ENCODE measurements at regions not wholly inside any gene's neighbourhood (a gene's known extent, or its start where the extent isn't known, plus 50 kb on each side); places are given as distances from the start of the nearest gene placed in this dataset.
"Not testable (repeated sequence)": the region's sequence is repeated elsewhere in the genome, so short reads cannot be mapped to it uniquely, and the experiment has no call there.

GRCh38 chr14:39562175-39562574 lies 129.9 kb upstream of the FBXO33 start:
- H3K36me3 ChIP-seq (ENCODE audit: insufficient read depth): no peaks in the 10 kb centered on the region
- DNase-seq (ENCODE audit: extremely low spot score): no peak
- H3K4me3 ChIP-seq (ENCODE audit: low read depth, low read length): no peak overlapping the region
- no peak overlapping the region for H3K27ac ChIP-seq (ENCODE audit: low read depth)
- WGBS: 79% methylated on average over 2 of the region's 2 CpGs
- no peaks in the 10 kb centered on the region for H3K4me1 ChIP-seq (ENCODE audit: insufficient read depth)

DNA sequence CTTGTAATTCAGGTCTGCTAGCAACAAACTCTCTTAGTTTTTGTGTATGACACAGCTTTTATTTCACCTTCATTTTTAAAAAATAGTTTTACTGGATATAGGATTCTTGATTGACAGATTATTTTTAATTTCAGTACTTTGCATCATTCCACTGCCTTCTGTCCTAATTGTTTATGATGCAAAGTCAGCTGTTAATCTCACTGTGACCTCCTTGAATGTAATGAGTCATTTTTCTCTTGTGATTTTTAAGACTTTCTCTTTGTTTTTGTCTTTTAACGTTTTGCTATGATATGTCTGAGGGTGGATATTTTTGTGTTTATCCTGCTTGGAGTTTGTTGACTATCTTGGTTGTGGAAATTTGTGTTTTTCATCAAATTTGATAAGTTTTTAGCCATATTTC lies 126.3 kb upstream of the FBXO33 start:
- no peak overlapping the region for H3K4me3 ChIP-seq (ENCODE audit: low read depth, low read length)
- H3K36me3 ChIP-seq (ENCODE audit: insufficient read depth): no peaks in the 10 kb centered on the region
- no peak overlapping the region for H3K27ac ChIP-seq (ENCODE audit: low read depth)
- no peaks in the 10 kb centered on the region for H3K4me1 ChIP-seq (ENCODE audit: insufficient read depth)
- 62% methylated on average over 1 of the region's 1 CpG for WGBS
- DNase-seq (ENCODE audit: extremely low spot score): no peak

DNA sequence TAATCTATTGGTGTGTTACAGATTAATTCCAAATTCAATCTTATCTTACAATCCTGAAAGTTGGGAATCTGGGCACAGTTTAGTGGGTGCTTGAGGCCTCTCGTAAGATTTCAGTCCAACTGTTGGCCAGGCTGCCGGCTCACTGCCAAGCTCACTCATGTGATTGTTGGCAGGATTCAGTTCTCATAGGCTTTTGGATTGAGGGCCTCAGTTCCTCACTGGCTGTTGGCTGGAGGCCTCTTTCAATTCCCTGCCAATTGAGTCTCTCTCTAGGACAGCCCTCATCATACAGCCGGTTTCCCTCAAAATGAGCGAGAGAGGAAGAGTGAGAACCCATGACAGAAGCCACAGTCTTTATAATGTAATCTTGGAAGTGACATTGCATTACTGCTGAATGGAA lies 123.5 kb upstream of the FBXO33 start:
- WGBS: 51% methylated on average over 4 of the region's 4 CpGs
- H3K27ac ChIP-seq (ENCODE audit: low read depth): no peak overlapping the region
- no peaks in the 10 kb centered on the region for H3K4me1 ChIP-seq (ENCODE audit: insufficient read depth)

GRCh38 chr14:39554576-39554975 lies 122.3 kb upstream of the FBXO33 start:
- H3K4me1 ChIP-seq (ENCODE audit: insufficient read depth): no peaks in the 10 kb centered on the region
- H3K4me3 ChIP-seq (ENCODE audit: low read depth, low read length): no peak overlapping the region
- H3K36me3 ChIP-seq (ENCODE audit: insufficient read depth): no peaks in the 10 kb centered on the region
- H3K27ac ChIP-seq (ENCODE audit: low read depth): no peak overlapping the region
- 47% methylated on average over 5 of the region's 5 CpGs for WGBS
- DNase-seq (ENCODE audit: extremely low spot score): no peak

More for the DNA sequence above, 123.5 kb upstream of the FBXO33 start:
- no peak for DNase-seq (ENCODE audit: extremely low spot score)
- Histone ChIP-seq H3K36me3 (ENCODE audit: insufficient read depth) (no peaks in the 10 kb centered on the region), H3K4me3 (ENCODE audit: low read depth, low read length) (no peak overlapping the region)

DNA sequence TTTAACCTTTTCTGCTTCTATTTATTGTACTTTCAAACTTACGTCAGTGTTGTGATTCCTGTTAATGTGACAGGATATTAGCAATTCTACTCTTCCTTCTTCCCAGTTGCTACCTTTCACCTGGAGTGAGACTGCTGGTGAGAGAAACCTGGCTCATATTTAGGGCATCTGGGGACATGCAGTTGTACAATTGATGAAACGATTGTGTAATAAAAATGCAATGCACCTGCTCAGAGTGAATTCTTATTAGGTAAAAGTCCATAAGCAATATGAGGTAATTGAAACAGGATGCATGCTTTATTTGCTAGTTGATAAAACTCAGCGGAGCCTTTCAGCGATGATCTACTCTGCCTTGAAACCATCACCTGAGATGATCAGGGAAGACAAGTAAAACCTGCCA lies 116.1 kb upstream of the FBXO33 start:
- no peak for DNase-seq (ENCODE audit: extremely low spot score)
- Histone ChIP-seq H3K36me3 (ENCODE audit: insufficient read depth) (no peaks in the 10 kb centered on the region), H3K27ac (ENCODE audit: low read depth) (no peak overlapping the region), H3K4me1 (ENCODE audit: insufficient read depth) (no peaks in the 10 kb centered on the region), H3K4me3 (ENCODE audit: low read depth, low read length) (no peak overlapping the region)
- WGBS: 73% methylated on average over 4 of the region's 4 CpGs

GRCh38 chr14:39547845-39548244 lies 115.6 kb upstream of the FBXO33 start:
- Histone ChIP-seq H3K27ac (ENCODE audit: low read depth) (no peak overlapping the region), H3K4me1 (ENCODE audit: insufficient read depth) (no peaks in the 10 kb centered on the region), H3K36me3 (ENCODE audit: insufficient read depth) (no peaks in the 10 kb centered on the region), H3K4me3 (ENCODE audit: low read depth, low read length) (no peak overlapping the region)
- WGBS: 24% methylated on average over 3 of the region's 3 CpGs
- no peak for DNase-seq (ENCODE audit: extremely low spot score)

GRCh38 chr14:39505812-39506211 lies 73.6 kb upstream of the FBXO33 start:
- 50% methylated on average over 1 of the region's 1 CpG for WGBS
- Histone ChIP-seq H3K27ac (ENCODE audit: low read depth) (no peak overlapping the region), H3K4me3 (ENCODE audit: low read depth, low read length) (no peak overlapping the region), H3K36me3 (ENCODE audit: insufficient read depth) (no peaks in the 10 kb centered on the region), H3K4me1 (ENCODE audit: insufficient read depth) (no peaks in the 10 kb centered on the region)
- no peak for DNase-seq (ENCODE audit: extremely low spot score)

DNA sequence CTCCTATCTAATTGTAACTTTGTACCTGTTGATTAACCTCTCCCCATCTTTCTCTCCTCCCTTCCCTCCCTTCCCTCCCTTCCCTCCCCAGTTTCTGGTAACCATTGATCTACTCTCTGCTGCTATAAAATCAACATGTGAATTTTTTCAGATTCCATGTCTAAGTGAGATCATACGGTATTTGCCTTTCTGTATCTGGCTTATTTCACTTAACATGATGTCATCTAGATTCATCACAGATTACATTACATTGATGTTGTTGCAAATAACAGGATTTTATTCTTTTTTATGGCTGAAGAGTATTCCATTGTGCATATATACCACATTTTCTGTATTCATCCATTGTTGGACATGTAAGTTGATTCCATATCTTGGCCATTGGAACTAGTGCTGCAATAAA lies 68.0 kb upstream of the FBXO33 start:
- no peak for DNase-seq (ENCODE audit: extremely low spot score)
- Histone ChIP-seq H3K4me3 (ENCODE audit: low read depth, low read length) (no peak overlapping the region), H3K27ac (ENCODE audit: low read depth) (no peak overlapping the region), H3K4me1 (ENCODE audit: insufficient read depth) (no peaks in the 10 kb centered on the region), H3K36me3 (ENCODE audit: insufficient read depth) (no peaks in the 10 kb centered on the region)
- 53% methylated on average over 1 of the region's 1 CpG for WGBS

DNA sequence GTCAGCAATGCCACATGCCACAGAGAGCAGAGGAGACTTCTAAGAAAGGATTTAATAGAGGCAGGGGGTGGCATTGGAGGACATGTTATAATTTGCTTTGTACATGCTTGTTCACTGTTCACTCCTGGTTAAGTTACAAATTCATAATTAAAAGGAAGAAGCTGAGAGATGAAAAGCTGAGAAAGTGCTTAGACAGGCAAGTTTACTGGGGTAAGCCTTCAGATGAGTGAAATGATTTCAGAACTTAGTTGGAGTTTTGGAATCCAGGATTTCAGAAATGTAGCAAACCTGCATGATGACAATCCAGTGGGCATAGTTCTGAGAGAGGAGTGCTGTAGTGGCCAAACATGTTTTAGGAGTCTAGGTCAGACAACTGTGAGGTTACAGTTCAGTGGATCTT lies 67.3 kb upstream of the FBXO33 start:
- Histone ChIP-seq H3K4me3 (ENCODE audit: low read depth, low read length) (no peak overlapping the region), H3K4me1 (ENCODE audit: insufficient read depth) (no peaks in the 10 kb centered on the region), H3K36me3 (ENCODE audit: insufficient read depth) (no peaks in the 10 kb centered on the region), H3K27ac (ENCODE audit: low read depth) (no peak overlapping the region)
- no peak for DNase-seq (ENCODE audit: extremely low spot score)

- H3K4me3 ChIP-seq (ENCODE audit: low read depth, low read length); H3K4me1 ChIP-seq (ENCODE audit: insufficient read depth); H3K36me3 ChIP-seq (ENCODE audit: insufficient read depth); DNase-seq (ENCODE audit: extremely low spot score); H3K27ac ChIP-seq (ENCODE audit: low read depth): not testable (repeated sequence)
- 88% methylated on average over 3 of the region's 3 CpGs for WGBS
Observed at GRCh38 chr14:39497677-39498076, 65.4 kb upstream of the FBXO33 start.

DNA sequence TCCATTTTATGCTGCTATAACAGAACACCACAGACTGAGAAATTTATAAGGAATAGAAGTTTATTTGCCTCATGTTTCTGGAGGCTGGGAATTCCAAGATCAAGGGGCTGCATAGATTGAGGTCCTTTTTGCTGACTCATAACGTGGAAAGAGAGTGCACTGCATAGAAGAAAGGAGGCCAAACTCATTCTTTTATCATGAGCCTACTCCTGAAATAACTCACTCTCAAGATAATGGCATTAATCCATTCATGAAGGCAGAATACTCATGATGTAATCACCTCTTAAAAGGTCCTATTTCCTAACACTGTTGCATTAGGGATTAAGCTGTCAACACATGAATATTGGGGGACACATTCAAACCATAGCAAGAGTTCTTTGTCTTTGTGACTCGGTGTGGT lies 60.0 kb upstream of the FBXO33 start:
- no peak overlapping the region for H3K4me3 ChIP-seq (ENCODE audit: low read depth, low read length)
- DNase-seq (ENCODE audit: extremely low spot score): no peak
- no peak overlapping the region for H3K27ac ChIP-seq (ENCODE audit: low read depth)
- no peaks in the 10 kb centered on the region for H3K36me3 ChIP-seq (ENCODE audit: insufficient read depth)
- H3K4me1 ChIP-seq (ENCODE audit: insufficient read depth): no peaks in the 10 kb centered on the region
- 55% methylated on average over 2 of the region's 2 CpGs for WGBS

- H3K4me3 ChIP-seq (ENCODE audit: low read depth, low read length): no peak overlapping the region
- WGBS: 7% methylated on average over 3 of the region's 3 CpGs
Observed at GRCh38 chr14:39491134-39491571, 58.9 kb upstream of the FBXO33 start.

DNA sequence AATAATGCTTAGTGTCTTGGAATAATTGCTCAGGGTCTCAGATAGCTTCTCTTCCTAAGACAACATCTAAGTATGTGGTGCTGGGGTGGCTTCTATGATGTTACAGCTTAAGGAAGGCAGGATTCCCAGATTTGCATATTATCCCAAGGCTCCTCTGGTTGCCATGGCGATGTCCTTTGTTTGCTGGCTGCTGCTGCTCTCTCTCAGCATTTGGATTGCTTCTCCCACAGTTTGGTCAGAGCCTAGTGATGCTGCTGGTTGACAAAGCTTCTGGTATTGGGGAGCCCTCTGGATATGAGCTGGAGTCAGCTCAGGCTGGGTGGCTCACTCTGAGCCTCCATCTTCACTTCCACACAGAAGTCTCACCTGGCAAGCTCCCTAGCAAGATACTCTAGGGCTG lies 56.4 kb upstream of the FBXO33 start:
- DNase-seq (ENCODE audit: extremely low spot score): no peak
- Histone ChIP-seq H3K4me3 (ENCODE audit: low read depth, low read length) (no peak overlapping the region), H3K36me3 (ENCODE audit: insufficient read depth) (no peaks in the 10 kb centered on the region), H3K4me1 (ENCODE audit: insufficient read depth) (no peaks in the 10 kb centered on the region), H3K27ac (ENCODE audit: low read depth) (no peak overlapping the region)
- 34% methylated on average over 1 of the region's 1 CpG for WGBS

More at GRCh38 chr14:39491134-39491571, 58.9 kb upstream of the FBXO33 start:
- DNase-seq (ENCODE audit: extremely low spot score): peak; percentile 46
- H3K4me1 ChIP-seq (ENCODE audit: insufficient read depth): no peaks in the 10 kb centered on the region
- no peaks in the 10 kb centered on the region for H3K36me3 ChIP-seq (ENCODE audit: insufficient read depth)
- H3K27ac ChIP-seq (ENCODE audit: low read depth): no peak overlapping the region

- H3K4me1 ChIP-seq (ENCODE audit: insufficient read depth): no peaks in the 10 kb centered on the region
- WGBS: 79% methylated on average over 1 of the region's 1 CpG
- H3K27ac ChIP-seq (ENCODE audit: low read depth): no peak overlapping the region
- no peaks in the 10 kb centered on the region for H3K36me3 ChIP-seq (ENCODE audit: insufficient read depth)
- DNase-seq (ENCODE audit: extremely low spot score): no peak
- H3K4me3 ChIP-seq (ENCODE audit: low read depth, low read length): no peak overlapping the region
Observed at GRCh38 chr14:39483682-39484081, 51.4 kb upstream of the FBXO33 start.
